Dedifferentiated amniotic fluid mesenchymal stem cell (primary cell): ENCODE measurements at regions not wholly inside any gene's neighbourhood (a gene's known extent, or its start where the extent isn't known, plus 50 kb on each side); places are given as distances from the start of the nearest gene placed in this dataset.
"Not testable (repeated sequence)": the region's sequence is repeated elsewhere in the genome, so short reads cannot be mapped to it uniquely, and the experiment has no call there.

Experiments used
- DNase-seq: peaks from one replicate; pipeline ENCODE4 v3.0.0-alpha.2; 2016; ENCODE audit errors: extremely low spot score

DNA sequence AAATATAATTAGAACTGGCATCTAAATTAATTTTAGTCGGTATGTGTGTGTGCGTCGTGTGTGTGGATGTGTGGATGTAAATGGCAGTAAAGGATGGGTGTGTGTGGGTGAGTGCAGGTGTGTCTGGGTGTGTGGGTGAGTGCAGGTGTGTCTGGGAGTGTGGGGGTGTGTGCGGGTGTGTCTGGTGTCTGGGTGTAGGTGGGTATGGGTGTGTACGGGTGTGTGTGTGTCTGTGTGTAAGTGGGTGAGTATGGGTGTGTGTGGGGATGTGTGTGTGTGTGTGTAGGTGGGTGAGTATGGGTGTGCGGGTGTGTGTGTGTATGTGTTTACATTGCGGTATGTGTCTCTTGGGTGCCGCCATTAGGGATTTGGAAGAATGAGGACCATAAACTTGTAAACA lies 55.0 kb downstream of the OR11H1 start:
- not testable (repeated sequence) for DNase-seq

DNA sequence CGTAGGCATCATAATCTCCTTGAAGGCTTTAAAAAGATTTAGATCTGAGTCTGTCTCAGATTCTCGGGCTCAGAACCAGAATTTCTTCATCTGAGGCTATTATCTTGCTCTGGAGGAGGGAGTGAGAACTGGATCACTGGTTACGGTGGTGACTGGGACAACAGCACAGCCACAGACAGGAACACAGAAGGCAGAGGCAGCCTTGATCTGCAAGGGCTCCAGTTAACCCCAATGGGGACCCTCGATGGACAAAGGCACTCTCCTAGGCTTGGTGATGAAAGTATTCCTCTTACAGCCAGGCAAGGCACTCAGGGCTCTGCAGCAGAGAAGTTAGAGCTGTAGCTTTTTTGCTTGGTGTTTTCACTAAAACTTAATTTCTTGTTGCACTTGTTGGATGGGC lies 74.2 kb downstream of the OR11H1 start:
- DNase-seq, result not testable (repeated sequence)

DNA sequence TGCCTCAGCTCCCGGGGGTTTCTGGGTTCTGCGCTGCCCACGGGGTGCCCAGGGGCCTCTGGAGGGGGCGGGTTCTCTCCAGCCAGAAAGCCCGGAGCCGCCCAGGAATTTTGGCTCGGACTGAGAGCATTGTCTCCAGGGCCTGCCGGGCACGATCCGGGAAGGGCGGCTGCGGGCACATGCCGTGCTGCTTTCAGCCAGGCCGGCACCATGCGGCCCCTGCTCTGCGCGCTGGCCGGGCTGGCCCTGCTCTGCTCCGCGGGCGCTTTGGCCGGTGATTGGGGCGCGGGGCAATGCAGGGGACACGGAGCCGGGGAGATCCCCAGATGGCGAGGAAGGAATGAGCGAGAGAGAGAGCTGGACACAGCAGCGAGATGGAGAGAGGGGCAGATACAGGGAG lies 75.1 kb downstream of the OR11H1 start:
- not testable (repeated sequence) for DNase-seq

DNA sequence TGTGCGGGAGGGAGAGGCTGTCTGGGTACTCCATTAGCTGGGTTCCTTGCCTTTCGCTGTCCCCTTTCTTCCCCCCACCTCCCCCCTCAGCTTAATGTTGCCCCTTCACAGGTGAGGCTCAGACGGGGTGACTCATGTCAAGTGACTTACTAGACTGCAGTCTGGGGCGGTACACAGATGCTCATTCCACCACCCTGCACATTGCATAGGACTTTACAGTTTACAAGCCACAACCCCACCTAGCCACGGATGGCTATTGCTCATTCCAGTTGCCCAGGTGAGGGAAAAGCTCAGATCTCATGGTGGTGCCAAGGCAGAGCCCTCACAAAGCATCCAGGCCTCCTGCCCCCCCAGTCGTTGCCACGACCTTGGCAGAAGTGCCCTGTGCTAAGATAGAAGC lies 76.2 kb downstream of the OR11H1 start:
- not testable (repeated sequence) for DNase-seq

DNA sequence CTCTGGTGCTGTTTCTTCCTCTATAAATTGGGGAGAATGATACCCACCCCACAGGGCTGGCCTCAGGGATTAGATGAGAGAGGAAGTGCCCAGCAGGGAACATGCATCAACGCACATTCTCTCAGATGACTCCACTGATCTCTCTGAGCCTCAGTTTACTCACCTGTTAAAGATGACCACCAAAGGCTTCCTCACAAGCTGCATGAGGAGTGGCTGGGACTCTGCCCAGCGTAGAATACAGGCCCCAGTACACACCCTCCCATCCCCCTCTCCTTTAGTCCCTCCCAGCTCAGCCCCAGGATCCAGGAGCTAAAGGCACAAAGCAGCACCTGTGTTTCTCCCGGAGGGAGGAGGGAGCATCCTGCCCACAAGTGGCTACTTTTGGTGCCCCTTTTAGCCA lies 76.7 kb downstream of the OR11H1 start:
- DNase-seq, result not testable (repeated sequence)

DNA sequence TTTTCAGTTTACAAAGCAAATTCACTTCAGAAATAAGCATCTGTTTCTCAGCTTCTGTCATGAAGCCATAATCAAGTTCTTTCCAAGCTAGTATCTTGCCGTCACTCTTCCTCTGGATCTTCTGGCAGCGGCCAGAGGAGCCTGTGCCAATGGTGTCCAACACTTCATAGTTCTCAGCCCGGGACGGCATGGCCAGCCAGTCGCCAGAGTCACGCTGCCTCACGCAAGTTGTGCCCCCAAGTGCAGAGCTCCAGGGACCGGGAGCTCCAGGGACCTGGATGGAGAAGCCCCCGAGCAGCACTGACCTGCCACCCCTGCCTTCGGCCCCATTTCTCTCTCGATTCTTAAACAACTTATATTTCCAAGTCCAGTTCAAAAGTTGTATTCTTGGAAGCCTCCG lies 76.9 kb upstream of the POTEH start:
- DNase-seq, result peak; percentile 9

DNA sequence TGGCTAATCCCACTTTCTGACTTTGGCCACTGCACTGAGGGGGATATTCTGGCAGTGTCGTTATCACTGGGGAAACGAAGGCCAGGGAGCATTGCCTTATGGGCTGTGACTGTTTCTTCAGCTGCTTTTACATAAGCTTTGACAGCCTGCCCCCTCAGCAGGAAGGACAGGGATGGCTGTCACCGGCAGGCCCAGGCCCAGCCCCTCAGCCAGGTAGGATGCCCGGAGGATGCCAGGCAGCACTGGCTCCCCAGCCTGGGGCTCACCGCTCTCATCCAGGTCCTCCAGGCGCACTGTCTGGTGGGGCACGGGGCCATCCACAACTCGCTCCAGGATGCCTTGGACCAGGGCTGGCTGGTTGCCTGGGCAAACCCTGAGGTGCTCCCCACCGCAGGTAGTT lies 74.7 kb upstream of the POTEH start:
- not testable (repeated sequence) for DNase-seq

DNA sequence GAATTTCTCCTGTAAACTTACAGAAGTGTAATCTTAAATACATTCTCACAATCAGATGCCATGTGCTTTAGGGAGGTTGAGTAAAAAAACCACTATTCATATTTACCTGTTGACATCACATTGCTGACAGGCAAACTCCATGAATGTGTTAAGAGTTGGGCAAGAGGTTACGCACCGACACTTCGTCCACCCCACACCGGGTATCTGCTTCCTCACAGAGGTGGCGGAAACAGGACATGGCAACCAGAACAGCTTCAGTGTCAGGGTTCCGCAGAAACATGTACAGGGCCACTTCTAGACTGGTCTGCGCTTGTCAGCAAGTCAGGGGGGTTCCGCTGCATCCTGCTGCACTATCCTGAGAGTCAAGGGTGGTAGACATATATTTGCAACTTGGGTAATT lies 61.6 kb upstream of the POTEH start:
- not testable (repeated sequence) for DNase-seq

DNA sequence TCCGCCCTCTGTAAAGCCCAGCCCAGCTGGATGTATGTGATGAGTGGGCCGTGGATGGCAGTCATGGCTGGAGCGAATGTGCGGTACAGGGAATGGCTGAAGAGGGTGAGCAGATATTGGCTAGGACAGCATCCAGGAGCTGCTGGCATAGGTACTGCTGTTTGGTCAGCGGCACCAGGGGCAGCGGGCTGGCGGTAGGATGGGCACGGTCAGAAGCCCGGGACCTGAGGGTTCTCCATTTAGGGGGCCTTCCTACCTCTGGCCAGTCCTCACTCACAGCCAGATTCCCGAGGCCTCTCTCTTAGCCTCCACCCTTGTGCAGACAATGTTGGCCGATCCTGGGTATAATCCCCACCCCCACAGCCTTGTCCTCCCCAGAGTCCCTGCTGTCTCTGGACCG lies 53.1 kb upstream of the POTEH start:
- DNase-seq, result not testable (repeated sequence)

DNA sequence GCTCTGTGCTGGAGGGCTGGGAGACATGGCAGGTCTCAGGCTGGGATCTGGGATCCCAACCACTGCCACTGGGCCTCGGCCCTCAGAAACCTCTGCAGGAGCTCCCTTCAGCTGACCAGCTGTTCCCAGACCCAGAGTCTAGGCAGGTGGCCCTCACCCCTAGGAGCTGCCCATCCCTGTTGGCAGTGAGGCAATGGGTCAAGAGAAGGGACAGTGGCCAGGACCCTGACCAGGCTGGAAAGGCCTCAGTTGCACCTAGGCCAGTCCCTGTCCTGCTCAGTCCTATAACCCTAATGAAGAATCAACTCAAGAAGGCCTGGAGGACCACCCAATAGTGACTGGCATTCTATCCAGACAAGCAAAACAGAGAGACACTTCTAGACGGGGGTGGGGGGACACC lies 52.4 kb upstream of the POTEH start:
- DNase-seq, result not testable (repeated sequence)

DNA sequence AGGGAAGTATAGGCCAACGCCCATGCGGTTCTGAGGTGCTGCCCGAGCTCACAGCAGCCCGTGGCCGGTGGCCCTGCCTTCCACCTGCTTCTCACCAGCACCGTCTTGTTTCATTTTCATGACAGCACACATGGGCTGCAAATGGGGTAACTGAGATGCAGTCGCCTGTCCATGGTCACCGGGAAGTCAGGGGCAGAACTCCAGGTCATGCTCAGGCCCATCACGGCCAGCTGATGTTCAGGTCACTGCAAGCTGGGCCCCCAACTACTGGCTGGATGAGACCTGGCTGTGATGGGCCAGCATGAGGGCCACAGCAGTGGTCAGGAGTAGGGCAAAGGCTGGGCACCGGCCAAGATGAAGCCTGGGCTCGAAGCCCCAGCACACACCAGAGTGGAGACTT lies 51.9 kb upstream of the POTEH start:
- not testable (repeated sequence) for DNase-seq
